Colonic mucosa (tissue), 4 donors: ENCODE measurements at regions not wholly inside any gene's neighbourhood (a gene's known extent, or its start where the extent isn't known, plus 50 kb on each side); places are given as distances from the start of the nearest gene placed in this dataset.

Experiments used
- DNase-seq: peaks from one replicate; pipeline ENCODE4 v3.0.0-alpha.2; 2020
- H3K27ac ChIP-seq: fragments of 200-600 bp; one replicate; pipeline ENCODE4 v1.8.0; 2021
- H3K27me3 ChIP-seq: fragments of 200-600 bp; one replicate; pipeline ENCODE4 v1.8.0; 2021
- H3K36me3 ChIP-seq: fragments of 200-600 bp; one replicate; pipeline ENCODE4 v1.8.0; 2021
- H3K4me1 ChIP-seq: fragments of 200-600 bp; one replicate; pipeline ENCODE4 v1.8.0; 2021; ENCODE audit warnings: mild to moderate bottlenecking
- H3K4me3 ChIP-seq: fragments of 200-600 bp; one replicate; pipeline ENCODE4 v1.8.0; 2021
- H3K9ac ChIP-seq, 2 donors: one replicate each; pipeline ENCODE4 v1.7.0; 2013; ENCODE audit warnings: control low read depth in 2 of 2, low read depth in 2 of 2, low read length in 2 of 2
- H3K9me3 ChIP-seq: fragments of 200-600 bp; one replicate; pipeline ENCODE4 v1.8.0; 2021
- CTCF ChIP-seq: fragments of 200-600 bp; IDR thresholded peaks from one replicate; pipeline ENCODE4 v1.8.0; 2022; ENCODE audit warnings: antibody characterized with exemption, mild to moderate bottlenecking
- intact Hi-C: fragments of 100-400 bp; cut with DNase I; formaldehyde crosslinking; loops from one replicate; pipeline ENCODE4 v1.14.1; 2022
- donor health status: healthy.
- donor health status: DM: no; HTN: no; CAD: no.
- donor health status: DM: no; HTN: no; CAD: no.

- H3K27ac ChIP-seq, result no peak overlapping the region
- no peak for TF ChIP-seq CTCF
- no peaks in the 10 kb centered on the region for H3K4me1 ChIP-seq
- intact Hi-C loops, result no loop called here
- H3K36me3 ChIP-seq, result no peaks in the 10 kb centered on the region
- no peaks in the 10 kb centered on the region for H3K27me3 ChIP-seq
- no peak overlapping the region for H3K4me3 ChIP-seq
- no peak overlapping the region for H3K9ac ChIP-seq
- H3K9me3 ChIP-seq, result no peaks in the 10 kb centered on the region
- no peak for DNase-seq
Measured at GRCh38 chr9:13967438-13967837, 346.5 kb downstream of the NFIB start.

GRCh38 chr9:13967011-13967410 is 346.9 kb downstream of the NFIB start:
- H3K4me1 ChIP-seq, result no peaks in the 10 kb centered on the region
- DNase-seq, result no peak
- no peaks in the 10 kb centered on the region for H3K36me3 ChIP-seq
- no peak overlapping the region for H3K27ac ChIP-seq
- no peak for TF ChIP-seq CTCF
- H3K4me3 ChIP-seq, result no peak overlapping the region
- intact Hi-C loops, result no loop called here
- H3K9me3 ChIP-seq, result no peaks in the 10 kb centered on the region
- H3K27me3 ChIP-seq, result no peaks in the 10 kb centered on the region
- H3K9ac ChIP-seq, result no peak overlapping the region

GRCh38 chr9:13963005-13963653 is 350.8 kb downstream of the NFIB start:
- DNase-seq, result no peak
- H3K9me3 ChIP-seq, result no peaks in the 10 kb centered on the region
- no peak overlapping the region for H3K27ac ChIP-seq
- no peaks in the 10 kb centered on the region for H3K4me1 ChIP-seq
- intact Hi-C loops, result no loop called here
- no peak overlapping the region for H3K4me3 ChIP-seq
- no peak for TF ChIP-seq CTCF
- H3K9ac ChIP-seq, result no peak overlapping the region
- H3K27me3 ChIP-seq, result no peaks in the 10 kb centered on the region
- H3K36me3 ChIP-seq, result no peaks in the 10 kb centered on the region

GRCh38 chr9:13962006-13962405 is 351.9 kb downstream of the NFIB start:
- Histone ChIP-seq H3K27me3 (no peaks in the 10 kb centered on the region), H3K9ac (no peak overlapping the region), H3K9me3 (no peaks in the 10 kb centered on the region), H3K4me1 (no peaks in the 10 kb centered on the region), H3K4me3 (no peak overlapping the region), H3K27ac (no peak overlapping the region), H3K36me3 (no peaks in the 10 kb centered on the region)
- no peak for TF ChIP-seq CTCF
- no peak for DNase-seq
- intact Hi-C loops, result no loop called here

- H3K27me3 ChIP-seq, result no peaks in the 10 kb centered on the region
- no peaks in the 10 kb centered on the region for H3K9me3 ChIP-seq
- H3K4me1 ChIP-seq, result no peaks in the 10 kb centered on the region
- intact Hi-C loops, result no loop called here
- H3K9ac ChIP-seq, result no peak overlapping the region
- H3K27ac ChIP-seq, result no peak overlapping the region
- TF ChIP-seq CTCF, result no peak
- no peaks in the 10 kb centered on the region for H3K36me3 ChIP-seq
- no peak overlapping the region for H3K4me3 ChIP-seq
- no peak for DNase-seq
Measured at GRCh38 chr9:13960011-13960765, 353.8 kb downstream of the NFIB start.
